GM23248 (cell line): ENCODE measurements at regions not wholly inside any gene's neighbourhood (a gene's known extent, or its start where the extent isn't known, plus 50 kb on each side); places are given as distances from the start of the nearest gene placed in this dataset.

Experiments used
- EZH2 ChIP-seq: fragments of 200-600 bp; sonication (generic); IDR thresholded peaks from 2 replicates; pipeline ENCODE4 v1.6.1; 2018; ENCODE audit warnings: antibody characterized with exemption, mild to moderate bottlenecking; ENCODE audit not compliant: insufficient read depth, poor library complexity, severe bottlenecking
- EZH2phosphoT487 ChIP-seq: fragments of 200-600 bp; sonication (generic); IDR thresholded peaks from 2 replicates; pipeline ENCODE4 v1.6.1; 2018; ENCODE audit warnings: antibody characterized with exemption, moderate library complexity, mild to moderate bottlenecking, low read depth; ENCODE audit not compliant: insufficient read depth

- no peak for TF ChIP-seq EZH2
- no peak for TF ChIP-seq EZH2phosphoT487
Observed at GRCh38 chr6:84360039-84360438, 132.6 kb upstream of the CEP162 start.
